Lung (tissue), 11 donors: ENCODE measurements at regions not wholly inside any gene's neighbourhood (a gene's known extent, or its start where the extent isn't known, plus 50 kb on each side); places are given as distances from the start of the nearest gene placed in this dataset.

Source experiments
- ATAC-seq: fragments of 200-7000 bp; cut with Tn5 transposase; one replicate; pipeline ENCODE4 v1.9.1; 2020; ENCODE audit warnings: moderate number of reproducible peaks; ENCODE audit not compliant: insufficient read depth, low FRiP score
- DNase-seq, 3 donors: peaks; one replicate each; pipeline ENCODE4 v3.0.0-alpha.2; 2013 to 2017
- H3K27ac ChIP-seq, 2 donors: one replicate each; pipeline ENCODE4 v1.5.1; 2013; ENCODE audit warnings: mild to moderate bottlenecking in 2 of 2, moderate library complexity in 2 of 2, control low read depth in 1 of 2, inconsistent platforms in 1 of 2, low read depth in 1 of 2, low read length in 1 of 2
- H3K27me3 ChIP-seq, 3 donors: one replicate each; pipeline ENCODE4 v1.5.1; 2013; ENCODE audit warnings: low read length in 2 of 3; ENCODE audit not compliant: control insufficient read depth in 3 of 3, insufficient read depth in 3 of 3
- H3K36me3 ChIP-seq, 4 donors: one replicate each; pipeline ENCODE4 v1.5.1; 2013; ENCODE audit warnings: low read length in 4 of 4, mild to moderate bottlenecking in 1 of 4, moderate library complexity in 1 of 4; ENCODE audit not compliant: control insufficient read depth in 4 of 4, insufficient read depth in 4 of 4
- H3K4me1 ChIP-seq, 5 donors: one replicate each; pipeline ENCODE4 v1.5.1; 2013; ENCODE audit warnings: low read length in 5 of 5, mild to moderate bottlenecking in 2 of 5, moderate library complexity in 1 of 5; ENCODE audit not compliant: control insufficient read depth in 5 of 5, insufficient read depth in 5 of 5
- H3K4me3 ChIP-seq: one replicate; pipeline ENCODE4 v1.5.1; 2013; ENCODE audit warnings: mild to moderate bottlenecking, control low read depth, moderate library complexity
- H3K9ac ChIP-seq, 2 donors: one replicate each; pipeline ENCODE4 v1.5.1; 2013; ENCODE audit warnings: low read length in 2 of 2, control low read depth in 1 of 2; ENCODE audit not compliant: insufficient read depth in 1 of 2
- H3K9me3 ChIP-seq, 4 donors: one replicate each; pipeline ENCODE4 v1.5.1; 2013; ENCODE audit warnings: low read length in 3 of 4, mild to moderate bottlenecking in 1 of 4, moderate library complexity in 1 of 4; ENCODE audit not compliant: control insufficient read depth in 4 of 4, insufficient read depth in 3 of 4
- CTCF ChIP-seq: IDR thresholded peaks from 2 replicates; pipeline ENCODE4 v1.5.1; 2012; ENCODE audit warnings: mild to moderate bottlenecking; ENCODE audit errors: control extremely low read depth, extremely low read depth
- WGBS, 2 donors: extraction: QIAGEN DNeasy Blood & Tissue Kit; methylation state at CpG; one replicate each; pipeline ENCODE4 v1.1.7; 2013; 5-methylcytosine and 5-hydroxymethylcytosine counted together
- donor health status: control.
- donor health status: control.
- donor health status: Bipolar disorder and iron deficiency.
- donor health status: healthy.
- donor health status: DM: yes; HTN: yes; CAD: no.

GRCh38 chr3:14352002-14352627 is 50.3 kb upstream of the SLC6A6 start:
- H3K4me3 ChIP-seq, result no peak overlapping the region
- H3K27ac ChIP-seq, result no peak overlapping the region
- H3K27me3 ChIP-seq, result no peaks in the 10 kb centered on the region
- no peaks in the 10 kb centered on the region for H3K4me1 ChIP-seq
- H3K9me3 ChIP-seq, result no peaks in the 10 kb centered on the region
- 74 to 89% methylated on average over 13 of the region's 13 CpGs for WGBS, 2 donors
- ATAC-seq (no peak), DNase-seq (no peak)
- H3K9ac ChIP-seq, result no peak overlapping the region
- H3K36me3 ChIP-seq, result no peaks in the 10 kb centered on the region
- TF ChIP-seq CTCF, result no peak
